ENCODE measurements at regions not wholly inside any gene's neighbourhood (a gene's known extent, or its start where the extent isn't known, plus 50 kb on each side); places are given as distances from the start of the nearest gene placed in this dataset.
"Not testable (repeated sequence)": the region's sequence is repeated elsewhere in the genome, so short reads cannot be mapped to it uniquely, and the experiment has no call there.

DNA sequence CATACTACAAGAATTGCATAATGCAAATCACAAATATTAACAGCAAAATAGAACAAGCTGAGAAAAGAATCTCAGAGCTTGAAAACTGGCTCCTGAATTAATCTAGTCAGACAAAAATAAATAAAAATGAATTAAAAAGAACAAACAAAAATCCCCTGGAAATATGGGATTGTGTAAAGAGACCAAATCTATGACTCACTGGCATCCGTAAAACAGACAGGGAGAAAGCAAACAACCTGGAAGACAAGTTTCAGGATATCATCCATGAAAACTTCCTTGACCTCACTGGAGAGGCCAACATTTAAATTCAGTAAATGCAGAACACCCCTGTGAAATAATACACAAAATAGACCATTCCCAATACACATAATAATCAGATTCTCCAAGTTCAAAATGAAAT is 229.3 kb upstream of the CTNND2 start:
- TF ChIP-seq CTCF (IDR thresholded peaks at IDR 0.05; ENCODE audit: control insufficient read depth, insufficient read depth, low read depth, low read length, missing control alignments), result no peak
- no peak for DNase-seq (ENCODE audit: low read depth)

GRCh38 chr5:12131020-12131419 is 226.8 kb upstream of the CTNND2 start:
- not testable (repeated sequence) for DNase-seq (ENCODE audit: low read depth); H3K4me3 ChIP-seq (ENCODE audit: control insufficient read depth, low read depth, low read length)

More for the DNA sequence above, 229.3 kb upstream of the CTNND2 start:
- H3K4me3 ChIP-seq (ENCODE audit: control insufficient read depth, low read depth, low read length), result no peak overlapping the region

GRCh38 chr5:12125895-12126294 is 221.6 kb upstream of the CTNND2 start:
- TF ChIP-seq CTCF (IDR thresholded peaks at IDR 0.05; ENCODE audit: control insufficient read depth, insufficient read depth, low read depth, low read length, missing control alignments), result no peak

GRCh38 chr5:12119657-12120056 is 215.4 kb upstream of the CTNND2 start:
- DNase-seq (ENCODE audit: low read depth), result no peak
- no peak for TF ChIP-seq CTCF (IDR thresholded peaks at IDR 0.05; ENCODE audit: control insufficient read depth, insufficient read depth, low read depth, low read length, missing control alignments)
- H3K4me3 ChIP-seq (ENCODE audit: control insufficient read depth, low read depth, low read length), result no peak overlapping the region

More at GRCh38 chr5:12125895-12126294, 221.6 kb upstream of the CTNND2 start:
- no peak for DNase-seq (ENCODE audit: low read depth)
- no peak overlapping the region for H3K4me3 ChIP-seq (ENCODE audit: control insufficient read depth, low read depth, low read length)

DNA sequence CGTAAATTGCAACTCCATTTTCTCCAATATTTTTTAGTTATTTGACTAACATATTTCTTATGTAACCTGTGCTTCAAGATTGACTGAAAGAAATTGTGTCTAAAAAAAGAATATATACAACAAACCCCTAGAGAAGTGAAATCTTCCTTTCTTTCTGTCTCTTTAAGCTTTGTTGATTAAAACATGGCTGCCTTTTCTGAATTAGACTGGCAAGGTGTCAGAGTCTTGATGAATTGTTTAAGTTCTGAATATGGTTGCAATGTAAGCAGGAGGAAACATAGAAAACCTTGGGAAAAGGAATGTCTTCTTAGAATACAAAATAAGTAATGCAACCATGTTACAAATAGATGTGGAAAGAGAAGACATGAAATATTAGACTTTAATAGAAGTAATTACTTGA is 209.8 kb upstream of the CTNND2 start:
- no peak for DNase-seq (ENCODE audit: low read depth)
- no peak for TF ChIP-seq CTCF (IDR thresholded peaks at IDR 0.05; ENCODE audit: control insufficient read depth, insufficient read depth, low read depth, low read length, missing control alignments)
- no peak overlapping the region for H3K4me3 ChIP-seq (ENCODE audit: control insufficient read depth, low read depth, low read length)

DNA sequence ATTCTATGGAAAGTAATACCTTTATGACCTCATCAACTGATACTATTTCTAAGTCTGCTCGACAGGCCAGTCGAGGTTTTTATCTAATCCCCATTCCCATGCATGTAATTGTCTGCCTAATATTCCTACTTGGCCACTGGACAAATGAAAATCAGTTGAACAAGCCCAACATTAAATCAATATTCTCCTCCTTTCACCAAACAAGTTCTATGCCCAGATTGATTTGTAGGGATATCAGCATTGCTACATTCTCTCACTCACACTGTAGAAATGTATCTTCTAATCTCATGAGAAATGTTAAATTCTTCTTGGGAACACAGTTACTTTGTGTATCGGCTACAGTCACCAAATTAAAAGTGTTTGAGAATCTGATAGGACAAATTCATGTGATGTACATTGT is 208.8 kb upstream of the CTNND2 start:
- DNase-seq (ENCODE audit: low read depth), result no peak
- no peak for TF ChIP-seq CTCF (IDR thresholded peaks at IDR 0.05; ENCODE audit: control insufficient read depth, insufficient read depth, low read depth, low read length, missing control alignments)
- H3K4me3 ChIP-seq (ENCODE audit: control insufficient read depth, low read depth, low read length), result no peak overlapping the region

DNA sequence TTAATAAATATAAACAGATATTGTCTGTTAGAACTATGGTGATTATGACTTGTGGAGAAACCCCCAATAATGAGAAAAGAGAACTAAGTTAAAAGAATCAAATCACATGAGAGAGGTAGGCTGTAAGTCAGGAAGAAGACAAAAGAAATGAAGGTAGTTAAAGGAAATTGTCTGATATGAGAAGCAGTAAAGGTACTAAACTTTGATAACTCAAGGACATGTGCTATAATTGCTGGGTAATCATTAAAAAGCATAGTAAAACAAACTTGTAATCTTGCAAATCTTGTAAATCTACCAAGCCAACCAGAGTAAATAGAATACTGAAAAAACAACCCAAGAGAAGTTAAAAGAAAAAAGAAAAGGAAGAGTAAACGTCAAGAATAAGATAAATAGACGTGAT is 207.0 kb upstream of the CTNND2 start:
- H3K4me3 ChIP-seq (ENCODE audit: control insufficient read depth, low read depth, low read length), result no peak overlapping the region
- TF ChIP-seq CTCF (IDR thresholded peaks at IDR 0.05; ENCODE audit: control insufficient read depth, insufficient read depth, low read depth, low read length, missing control alignments), result no peak
- DNase-seq (ENCODE audit: low read depth), result no peak

Data from AG09309 (cell line).